RKO (cell line): ENCODE measurements at regions not wholly inside any gene's neighbourhood (a gene's known extent, or its start where the extent isn't known, plus 50 kb on each side); places are given as distances from the start of the nearest gene placed in this dataset.

Source experiments
- DNase-seq: peaks from one replicate; pipeline ENCODE4 v3.0.0-alpha.2; 2016; ENCODE audit warnings: low spot score

DNA sequence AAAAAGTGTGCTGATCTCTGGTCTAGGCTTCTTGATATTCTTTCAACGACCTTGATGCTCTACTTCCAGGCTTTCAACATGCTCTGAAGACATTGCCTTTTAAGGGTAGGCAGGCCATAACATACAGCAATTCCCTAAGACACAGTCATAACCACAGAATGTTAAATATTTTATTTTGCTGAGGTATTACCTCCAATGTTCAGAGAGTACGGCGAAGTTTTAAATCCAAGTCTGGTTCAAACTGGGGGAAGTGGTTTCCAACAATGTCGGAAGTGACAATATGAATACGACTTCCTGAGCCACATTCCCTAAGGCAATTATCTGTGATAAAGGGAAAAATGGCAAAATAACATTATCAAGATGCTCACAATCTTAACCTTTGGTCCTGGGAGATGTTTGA, 1077.9 kb upstream of the PIK3C3 start:
- DNase-seq, result no peak

DNA sequence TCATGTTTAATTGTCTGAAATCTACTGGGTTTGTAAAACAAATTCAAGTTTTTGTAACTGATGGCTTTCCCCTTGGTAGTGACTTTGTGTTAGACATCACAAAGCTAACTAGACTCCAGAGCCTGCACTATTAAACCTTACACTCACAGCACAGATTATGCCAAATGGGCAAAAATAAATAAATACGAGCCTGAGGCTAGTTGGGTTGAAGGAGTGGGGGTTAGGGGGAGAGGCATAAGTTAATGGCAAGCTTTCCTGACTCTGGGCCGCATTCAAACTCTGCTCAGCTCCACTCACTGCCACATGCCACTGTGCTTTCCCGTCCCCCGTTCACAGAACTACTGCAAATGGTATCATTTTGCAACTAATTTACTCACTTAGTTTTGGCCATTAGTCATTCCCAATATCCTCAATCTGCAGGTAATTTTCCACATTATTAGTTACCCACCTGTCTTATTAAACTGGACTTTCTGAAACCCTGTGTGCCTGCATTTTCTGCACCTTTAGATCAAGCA, 1079.9 kb upstream of the PIK3C3 start:
- DNase-seq, result no peak

DNA sequence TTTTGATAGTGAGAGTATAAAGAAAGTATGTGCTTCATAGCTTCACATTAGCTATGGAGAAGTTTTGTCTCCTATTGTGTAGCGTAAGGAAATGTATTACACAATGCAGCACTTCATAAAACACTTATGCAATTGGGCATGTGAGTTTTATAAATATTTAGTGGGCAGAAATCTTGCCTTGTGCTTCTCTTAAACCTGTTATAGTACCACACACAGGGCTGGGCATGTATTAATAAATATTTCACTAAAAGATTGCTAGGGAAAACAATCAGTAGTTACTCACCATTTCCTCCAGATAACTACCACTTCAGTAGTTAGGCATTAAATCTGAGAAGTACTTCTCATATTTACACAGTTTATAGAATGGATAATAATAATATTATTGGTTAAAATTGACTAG, 1080.8 kb upstream of the PIK3C3 start:
- DNase-seq, result no peak

- DNase-seq, result peak; percentile 87
Measured at GRCh38 chr18:40868110-40868858, 1086.8 kb upstream of the PIK3C3 start.

DNA sequence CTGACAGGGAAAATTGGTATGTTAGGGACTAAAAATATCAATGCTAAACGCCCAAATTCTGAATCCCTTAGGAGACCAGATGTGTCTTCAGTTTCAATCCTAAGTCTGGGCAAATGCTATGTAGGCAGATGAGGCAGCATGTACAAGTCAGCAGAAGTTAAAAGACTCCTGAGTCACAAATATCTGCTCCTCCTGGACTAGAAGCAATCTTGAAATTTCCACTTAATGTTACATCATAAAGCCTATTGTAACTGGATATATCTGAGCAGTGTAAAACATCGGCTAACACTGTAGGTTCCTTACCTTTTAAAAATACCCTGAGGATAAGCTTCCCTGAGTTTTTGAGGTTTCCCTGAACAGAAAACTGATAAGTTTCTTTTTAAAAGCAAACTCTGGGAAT, 1087.6 kb upstream of the PIK3C3 start:
- DNase-seq, result peak; percentile 27

DNA sequence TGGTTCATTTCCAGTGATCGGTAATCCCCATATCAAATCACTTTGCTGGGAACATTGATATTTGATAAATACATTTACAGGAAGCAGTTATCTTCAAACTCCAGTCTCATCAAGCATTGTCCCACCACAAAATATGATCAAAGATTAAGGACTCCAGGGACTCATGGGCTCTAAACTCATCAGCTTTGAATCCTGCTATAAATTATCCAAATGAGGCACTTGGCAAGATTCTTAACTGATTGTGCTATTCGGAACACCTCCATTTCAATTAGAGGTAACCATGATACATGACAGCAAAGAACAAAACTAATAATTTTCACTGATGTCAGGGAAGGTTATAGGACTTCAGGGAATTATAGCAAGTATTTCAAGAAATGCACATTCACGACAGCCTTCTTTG, 1088.1 kb upstream of the PIK3C3 start:
- DNase-seq, result no peak

DNA sequence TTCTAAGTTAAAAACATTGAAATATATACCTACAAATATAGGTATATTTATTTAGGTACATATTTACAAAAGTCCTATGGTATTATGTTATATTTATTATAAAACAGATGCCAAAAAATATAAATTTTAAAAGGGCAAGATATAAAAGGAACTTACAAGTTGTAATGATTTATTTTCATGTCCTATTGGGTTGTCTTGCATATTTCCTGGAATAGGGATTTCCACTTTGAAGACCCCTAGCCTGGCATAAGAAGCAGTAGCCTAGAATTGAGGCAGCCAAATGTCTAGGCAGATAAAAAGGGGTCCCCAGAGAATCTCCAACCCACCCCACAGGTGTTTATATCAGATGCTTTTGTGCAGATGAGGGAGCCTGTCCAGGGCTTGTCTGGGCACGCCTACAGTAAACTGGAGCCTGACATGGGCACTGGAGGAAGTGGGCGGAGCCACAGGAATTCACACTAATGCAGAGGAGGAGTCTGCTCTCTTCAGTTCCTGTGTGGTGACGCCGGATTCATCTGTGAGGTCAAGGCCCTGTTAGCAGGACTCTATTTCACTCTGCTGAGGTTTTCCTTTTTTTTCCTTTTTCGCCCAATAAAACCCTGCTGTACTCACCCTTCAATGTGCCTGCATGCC, 1088.9 kb upstream of the PIK3C3 start:
- DNase-seq, result peak; percentile 55

DNA sequence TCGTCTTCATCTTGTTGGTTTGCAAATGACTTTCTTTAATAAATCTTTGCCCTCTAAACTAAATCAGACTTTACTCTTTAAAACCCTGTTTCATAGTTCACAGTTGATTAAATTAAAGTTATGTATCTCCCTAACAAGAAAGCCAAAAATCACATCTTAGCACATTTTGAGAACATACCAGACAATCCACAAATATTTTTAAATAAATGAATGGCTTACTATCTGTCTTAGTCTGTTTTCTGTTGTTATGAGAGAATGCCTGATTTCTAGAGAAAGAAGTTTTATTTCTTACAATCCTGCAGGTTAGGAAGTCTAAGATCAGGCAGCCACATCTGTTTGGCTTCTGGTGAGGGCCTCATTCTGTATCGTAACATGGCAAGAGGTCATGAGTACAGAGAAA, 1090.2 kb upstream of the PIK3C3 start:
- DNase-seq, result no peak

GRCh38 chr18:40863801-40864200, 1091.2 kb upstream of the PIK3C3 start:
- DNase-seq, result no peak

GRCh38 chr18:40860189-40860588, 1094.8 kb upstream of the PIK3C3 start:
- no peak for DNase-seq

GRCh38 chr18:40855661-40856060, 1099.4 kb upstream of the PIK3C3 start:
- DNase-seq, result no peak

DNA sequence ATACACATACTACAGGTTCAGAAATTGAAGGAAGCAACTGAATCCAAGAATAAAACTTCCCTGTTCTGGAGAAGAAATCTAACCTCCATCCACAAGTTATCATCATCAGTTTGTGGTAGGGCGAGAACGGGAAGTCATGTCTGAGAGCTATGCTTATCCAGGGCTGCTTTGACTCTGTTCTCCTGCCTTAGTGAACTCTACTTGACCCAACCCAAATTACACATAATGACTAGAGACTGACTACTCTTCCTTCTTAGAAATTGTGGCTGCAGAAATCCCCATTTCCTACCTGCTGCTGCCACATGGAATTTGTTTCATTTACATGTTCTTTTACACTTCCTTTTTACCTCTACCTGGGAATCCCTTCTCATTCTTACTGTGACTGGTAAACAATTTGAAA, 1102.6 kb upstream of the PIK3C3 start:
- no peak for DNase-seq

DNA sequence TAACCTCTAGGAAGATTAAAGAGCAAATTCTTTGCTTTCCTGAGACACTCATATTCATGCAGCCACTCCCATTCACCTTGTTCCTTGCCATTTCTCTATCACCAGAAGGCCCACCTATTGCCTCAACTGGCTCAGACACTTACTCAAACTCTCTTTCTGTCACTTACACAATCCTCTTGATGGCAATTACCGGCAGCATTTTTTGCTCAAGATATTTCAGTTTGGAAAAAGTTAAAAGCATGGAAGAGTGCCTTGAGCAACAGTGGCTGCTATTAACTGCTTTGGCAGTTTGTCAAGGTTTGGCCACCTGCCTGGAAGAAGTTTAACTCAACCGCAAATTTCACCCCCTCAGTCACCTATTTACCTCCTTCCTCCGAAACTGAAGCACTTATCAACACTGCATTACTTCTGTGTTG, 1104.0 kb upstream of the PIK3C3 start:
- no peak for DNase-seq

- DNase-seq, result no peak
Measured at GRCh38 chr18:40849886-40850285, 1105.1 kb upstream of the PIK3C3 start.

GRCh38 chr18:40841467-40841866, 1113.6 kb upstream of the PIK3C3 start:
- DNase-seq, result no peak

DNA sequence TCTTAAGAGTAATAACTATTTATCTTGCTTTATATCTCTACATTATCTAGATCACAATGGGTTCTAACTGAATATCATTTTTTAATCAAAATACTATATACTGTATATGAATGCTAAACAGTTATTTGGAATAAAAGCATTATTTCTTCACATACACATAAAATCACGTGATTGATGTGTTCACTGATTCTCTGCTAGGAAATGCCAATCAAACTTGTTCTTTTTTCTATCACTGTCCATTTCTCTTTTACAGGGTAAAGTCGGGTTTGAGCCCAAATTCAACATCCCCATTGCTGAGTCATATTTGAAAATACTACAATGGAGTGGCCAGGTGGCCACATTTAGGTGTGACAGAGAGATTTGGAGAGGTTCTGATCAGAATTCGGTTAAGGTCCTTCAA, 1114.0 kb upstream of the PIK3C3 start:
- no peak for DNase-seq

DNA sequence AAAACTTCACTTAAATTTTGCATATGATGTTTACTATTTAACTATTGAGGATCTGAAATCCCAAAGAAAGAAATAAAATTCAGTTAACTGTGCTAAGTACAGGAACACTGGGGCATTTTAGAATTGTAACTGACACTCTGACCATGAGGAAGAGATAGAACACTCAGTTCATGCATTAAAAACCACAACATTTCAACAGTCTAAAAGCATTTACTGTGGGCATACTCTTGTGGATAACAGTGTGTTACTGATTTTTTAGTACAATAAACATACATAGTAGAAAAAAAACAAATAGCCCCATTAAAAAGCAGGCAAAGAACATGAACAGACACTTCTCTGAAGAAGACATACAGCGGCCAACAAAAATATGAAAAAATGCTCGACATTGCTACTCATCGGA, 1122.7 kb upstream of the PIK3C3 start:
- no peak for DNase-seq

DNA sequence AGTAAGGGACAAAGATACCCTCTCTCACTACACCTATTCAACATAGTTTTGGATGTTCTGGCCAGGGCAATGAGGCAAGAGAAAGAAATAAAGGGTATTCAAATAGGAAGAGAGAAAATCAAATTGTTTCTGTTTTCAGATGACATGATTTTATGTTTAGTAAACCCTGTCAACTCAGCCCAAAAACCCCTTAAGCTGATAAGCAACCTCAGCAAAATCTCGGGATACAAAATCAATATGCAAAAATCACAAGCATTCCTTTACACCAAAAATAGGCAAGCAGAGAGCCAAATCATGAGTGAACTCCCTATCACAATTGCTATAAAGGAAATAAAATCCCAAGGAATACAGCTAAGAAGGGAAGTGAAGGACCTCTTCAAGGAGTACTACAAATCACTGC, 1130.7 kb upstream of the PIK3C3 start:
- no peak for DNase-seq

GRCh38 chr18:40821596-40822243, 1133.3 kb upstream of the PIK3C3 start:
- no peak for DNase-seq

- DNase-seq, result no peak
Measured at GRCh38 chr18:40812981-40813515, 1142.0 kb upstream of the PIK3C3 start.

DNA sequence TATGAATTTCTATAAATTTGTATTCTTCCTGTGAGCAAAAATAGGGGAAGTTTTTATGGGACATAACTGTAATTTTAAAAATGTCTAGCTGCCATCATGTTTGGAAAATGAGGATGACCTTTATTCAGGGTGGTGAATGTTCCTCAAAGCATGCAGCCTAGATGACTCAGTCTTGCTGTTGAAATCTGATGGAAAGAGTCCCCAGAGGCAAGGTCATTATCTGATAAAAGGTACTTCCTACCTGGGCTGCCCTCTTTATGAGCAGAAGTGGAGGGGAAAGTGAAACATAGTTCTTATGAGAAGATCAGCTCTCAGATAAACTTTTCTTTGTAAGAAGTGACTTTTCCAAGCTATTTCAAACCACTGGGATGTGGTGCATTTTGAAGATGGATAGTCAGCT, 1144.7 kb upstream of the PIK3C3 start:
- DNase-seq, result no peak

- no peak for DNase-seq
Measured at GRCh38 chr18:40789286-40789685, 1165.7 kb upstream of the PIK3C3 start.
